Islet of Langerhans (tissue), 1 donor: ENCODE measurements at regions not wholly inside any gene's neighbourhood (a gene's known extent, or its start where the extent isn't known, plus 50 kb on each side); places are given as distances from the start of the nearest gene placed in this dataset.
"Not testable (repeated sequence)": the region's sequence is repeated elsewhere in the genome, so short reads cannot be mapped to it uniquely, and the experiment has no call there.

Experiments used
- FAIRE-seq: peaks from one replicate; lab custom pipeline; 2011; peaks lifted over from hg19 to GRCh38; lab: Jason Lieb, UNC

- no peak for FAIRE-seq
These were observed 499.1 kb downstream of the NFIB start for GRCh38 chr9:13814647-13815400.

GRCh38 chr9:13811876-13812275 is 502.1 kb downstream of the NFIB start:
- no peak for FAIRE-seq

DNA sequence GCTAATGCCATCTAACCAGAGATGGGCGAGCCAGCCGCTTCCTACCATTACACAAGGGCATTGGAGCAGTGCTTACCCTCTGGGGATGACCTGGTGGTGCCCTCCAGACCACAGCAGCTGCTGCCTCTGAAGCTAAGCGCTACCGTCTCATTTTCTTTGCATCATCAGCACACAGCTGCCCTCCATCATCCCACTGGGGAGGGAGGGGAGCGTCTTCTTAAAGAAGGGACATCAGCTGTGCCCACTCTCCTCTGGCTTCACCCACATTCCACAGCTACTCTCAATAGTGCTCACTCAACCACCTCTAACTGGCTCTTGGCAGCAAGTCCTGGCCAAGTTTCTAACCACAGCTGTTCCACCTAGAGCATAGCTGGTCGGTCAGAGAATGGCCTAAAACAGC is 503.4 kb downstream of the NFIB start:
- no peak for FAIRE-seq

DNA sequence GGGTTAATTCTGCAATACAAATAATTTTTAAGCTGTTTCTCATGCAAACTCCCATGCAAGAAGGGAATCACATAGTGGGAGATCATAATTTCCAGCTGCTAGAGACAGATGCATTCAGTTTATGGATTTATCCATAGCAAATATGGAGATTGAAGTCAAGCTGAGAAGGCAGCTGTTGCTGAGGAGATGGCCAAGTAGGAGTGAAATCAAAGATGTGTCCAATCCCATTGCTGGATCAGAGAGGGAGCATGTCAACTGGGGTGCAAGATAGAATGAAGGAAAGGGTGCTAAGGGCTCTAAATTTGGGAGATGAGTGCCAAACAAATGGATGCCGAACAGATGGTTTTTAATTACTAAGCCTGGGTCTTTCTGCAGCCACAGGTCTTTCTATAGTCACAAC is 504.5 kb downstream of the NFIB start:
- no peak for FAIRE-seq

- FAIRE-seq = no peak
These were observed 506.8 kb downstream of the NFIB start for GRCh38 chr9:13807118-13807517.

- FAIRE-seq = no peak
These were observed 507.2 kb downstream of the NFIB start for GRCh38 chr9:13806714-13807113.

DNA sequence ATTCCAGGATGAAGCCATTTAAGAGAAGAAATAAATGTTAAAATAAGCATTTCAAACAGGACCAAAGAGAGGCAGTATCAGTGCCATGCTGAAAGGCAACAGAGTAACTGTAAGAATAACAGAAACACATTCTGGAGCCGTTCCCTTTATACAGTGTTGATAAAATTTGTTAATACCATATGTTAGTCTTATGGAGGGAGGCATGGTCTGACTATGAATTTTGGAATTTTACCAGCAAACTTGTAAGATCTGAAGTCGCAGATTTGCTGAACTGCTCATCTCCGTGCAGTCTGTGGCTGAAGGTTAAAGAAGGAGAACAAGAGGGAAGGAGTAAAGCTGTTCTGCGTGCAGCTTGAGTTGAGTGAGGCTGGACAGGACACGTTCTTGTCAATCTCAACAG is 508.4 kb downstream of the NFIB start:
- no peak for FAIRE-seq

DNA sequence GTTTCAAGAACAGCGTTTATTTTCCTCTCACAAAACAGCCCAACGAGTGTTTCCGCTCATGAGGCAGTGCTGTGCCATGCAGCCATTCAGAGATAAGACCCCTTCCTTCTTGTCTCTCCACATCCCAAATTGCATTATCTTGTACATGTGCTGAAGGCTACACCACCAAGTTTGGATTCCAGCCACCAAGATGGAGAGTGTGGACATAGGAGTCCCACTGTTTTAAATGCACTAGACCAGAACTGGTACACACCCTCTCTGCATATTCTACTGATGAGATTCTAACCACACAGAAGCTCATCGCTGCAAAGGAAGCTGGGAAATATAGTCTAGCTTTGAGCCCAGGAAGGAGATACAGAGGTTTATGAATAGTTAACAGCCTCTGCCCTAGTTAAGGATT is 509.4 kb downstream of the NFIB start:
- no peak for FAIRE-seq

DNA sequence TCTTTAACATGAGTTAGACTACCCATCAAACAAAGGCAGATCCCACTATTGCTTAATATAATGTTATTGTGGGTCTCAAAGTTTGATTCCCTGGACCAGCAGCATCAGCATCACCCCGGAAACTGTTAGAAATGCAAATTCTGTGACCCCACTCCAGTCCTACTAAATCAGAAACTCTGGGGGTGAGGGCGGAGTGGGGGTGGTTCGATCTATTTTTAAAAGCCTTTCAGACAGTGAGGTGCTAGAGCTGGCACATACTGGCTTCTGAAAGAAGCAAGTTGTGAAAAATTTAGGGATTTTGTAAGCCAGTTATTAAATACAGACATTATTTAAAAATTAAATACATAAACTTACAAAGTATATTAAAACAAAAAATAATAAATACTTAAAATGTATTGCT is 513.2 kb downstream of the NFIB start:
- no peak for FAIRE-seq

GRCh38 chr9:13797701-13798100 is 516.2 kb downstream of the NFIB start:
- FAIRE-seq = not testable (repeated sequence)

DNA sequence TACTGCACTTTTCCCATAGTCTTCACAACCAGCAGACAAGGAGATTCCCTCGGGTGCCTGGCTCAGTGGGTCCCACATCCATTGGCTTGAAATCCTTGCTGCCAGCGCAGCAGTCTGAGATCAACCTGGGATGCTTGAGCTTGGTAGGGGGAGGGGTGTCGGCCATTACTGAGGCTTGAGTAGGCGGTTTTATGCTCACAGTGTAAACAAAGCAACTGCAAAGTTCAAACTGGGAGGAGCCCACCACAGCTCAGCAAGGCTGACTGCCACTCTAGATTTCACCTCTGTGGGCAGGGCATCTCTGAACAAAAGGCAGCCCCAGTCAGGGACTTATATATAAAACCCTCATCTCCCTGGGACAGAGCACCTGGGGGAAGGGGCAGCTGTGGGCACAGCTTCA is 512.3 kb upstream of the MPDZ start:
- FAIRE-seq = no peak

- FAIRE-seq = no peak
These were observed 510.6 kb upstream of the MPDZ start for GRCh38 chr9:13790055-13790454.

- FAIRE-seq = no peak
These were observed 507.8 kb upstream of the MPDZ start for GRCh38 chr9:13787234-13787833.

DNA sequence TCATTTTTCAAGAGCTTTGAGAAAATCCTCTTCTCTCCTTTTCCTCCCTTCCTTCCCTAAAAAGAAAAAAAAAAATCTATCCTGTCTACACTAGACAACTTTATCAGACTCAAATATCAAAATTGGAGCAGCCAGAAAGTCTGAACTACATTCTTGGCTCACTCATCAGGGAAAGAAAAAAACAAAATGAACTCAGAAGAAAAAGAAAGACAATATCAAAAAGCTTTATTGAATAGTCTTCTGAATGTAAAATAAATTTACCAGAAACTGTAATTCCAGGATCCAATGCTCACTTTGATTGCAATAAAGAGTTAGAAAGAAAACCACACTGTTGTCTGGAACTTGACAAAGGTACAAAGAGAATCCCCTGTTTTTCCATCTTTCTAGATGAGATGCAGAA is 507.2 kb upstream of the MPDZ start:
- no peak for FAIRE-seq

GRCh38 chr9:13786131-13786530 is 506.6 kb upstream of the MPDZ start:
- no peak for FAIRE-seq

- no peak for FAIRE-seq
These were observed 499.6 kb upstream of the MPDZ start for GRCh38 chr9:13779106-13779505.

GRCh38 chr9:13778631-13779030 is 499.1 kb upstream of the MPDZ start:
- FAIRE-seq = no peak

DNA sequence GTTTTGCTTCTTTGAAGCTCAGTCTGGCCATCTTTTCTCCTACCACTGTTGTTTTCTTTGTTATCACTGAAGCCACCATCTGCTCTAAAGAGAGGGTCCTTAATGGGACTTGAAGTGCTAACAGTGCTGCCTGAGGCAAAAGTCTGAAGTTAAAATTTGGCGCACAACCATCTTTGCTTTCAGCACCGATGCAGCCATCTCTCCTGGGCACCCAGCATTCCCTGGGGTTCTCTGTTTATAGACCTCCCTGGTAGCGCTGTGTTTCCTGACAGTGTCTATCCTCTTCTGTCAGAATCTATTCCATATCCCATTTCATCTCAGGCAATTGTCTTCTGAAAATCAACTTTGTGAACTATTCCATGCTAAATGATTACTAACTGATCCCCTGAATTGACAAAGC is 491.5 kb upstream of the MPDZ start:
- FAIRE-seq = no peak

DNA sequence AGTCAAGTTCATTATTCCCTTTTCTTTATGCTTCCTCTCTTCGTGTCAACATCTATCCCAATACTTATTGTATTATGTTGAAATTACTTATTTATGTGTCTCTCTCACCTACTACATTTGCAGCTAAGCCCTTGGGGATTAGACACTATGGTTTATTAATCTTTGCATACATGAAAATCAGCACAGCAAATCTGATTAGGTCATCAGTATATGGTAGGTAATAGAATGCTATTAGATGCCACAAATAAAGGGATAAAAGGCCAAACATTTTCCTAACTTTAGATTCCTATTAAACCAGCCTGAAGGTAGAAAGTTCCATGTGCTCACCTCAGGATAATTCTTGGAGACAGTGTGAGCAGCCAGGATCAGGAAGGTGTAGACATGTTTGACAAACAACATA is 490.1 kb upstream of the MPDZ start:
- FAIRE-seq = no peak

GRCh38 chr9:13769006-13769405 is 489.5 kb upstream of the MPDZ start:
- FAIRE-seq = no peak

GRCh38 chr9:13762209-13762608 is 482.7 kb upstream of the MPDZ start:
- FAIRE-seq = no peak

GRCh38 chr9:13759551-13759950 is 480.1 kb upstream of the MPDZ start:
- FAIRE-seq = no peak

DNA sequence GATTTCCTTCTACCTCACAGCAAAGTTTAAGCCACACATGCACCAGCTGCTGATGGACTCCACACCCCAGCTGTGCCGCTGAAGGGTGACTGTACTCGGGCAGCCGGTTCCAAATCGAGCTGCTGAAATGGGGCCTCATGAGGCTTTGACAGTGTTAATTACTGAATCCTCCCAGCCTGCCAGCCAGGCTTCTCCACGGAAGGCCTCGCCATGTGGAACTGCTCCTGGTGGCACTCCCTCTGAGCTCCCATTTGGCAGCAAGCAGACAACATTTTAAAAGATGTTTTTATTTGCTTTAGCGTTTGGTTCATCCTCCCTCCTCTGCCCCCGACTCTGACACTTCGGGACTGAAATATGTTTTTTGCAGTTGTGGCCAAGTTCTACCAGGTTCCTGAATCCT is 479.4 kb upstream of the MPDZ start:
- FAIRE-seq = no peak

- FAIRE-seq = no peak
These were observed 477.5 kb upstream of the MPDZ start for GRCh38 chr9:13756943-13757342.
